ENCODE measurements at regions not wholly inside any gene's neighbourhood (a gene's known extent, or its start where the extent isn't known, plus 50 kb on each side); places are given as distances from the start of the nearest gene placed in this dataset.

GRCh38 chr5:116674881-116675625 lies 100.4 kb upstream of the SEMA6A start:
- ATAC-seq (no peak), FAIRE-seq (no peak), DNase-seq (ENCODE audit: low read depth in 1 of 2, low spot score in 1 of 2) (no peak)
- ChIA-PET CTCF (interaction anchor here (0.5 to 1.4 kb wide), 2 partner anchors 24 to 216 kb away, joined by 3 read pairs; no protein-coding TSS in a partner anchor), POLR2A (no interaction called here)
- H3K4me3 ChIP-seq, result no peak overlapping the region
- no peak overlapping the region for H3K27ac ChIP-seq
- WGBS (ENCODE audit: missing lambda C conversion rate), result 35% methylated on average over 6 of the region's 6 CpGs
- no peak for TF ChIP-seq E2F6 (IDR thresholded peaks at IDR 0.05; ENCODE audit: borderline replicate concordance, low read depth)
- H3K4me1 ChIP-seq, result no peaks in the 10 kb centered on the region
- no peak overlapping the region for H3K4me2 ChIP-seq
- H3K9me3 ChIP-seq, result no peaks in the 10 kb centered on the region

GRCh38 chr5:116673453-116673852 lies 98.8 kb upstream of the SEMA6A start:
- no peak overlapping the region for H3K27ac ChIP-seq
- no peaks in the 10 kb centered on the region for H3K9me3 ChIP-seq
- TF ChIP-seq ATOH8 (CRISPR knock-in tag; IDR thresholded peaks at IDR 0.05; ENCODE audit: low read depth), result no peak
- no peak for TF ChIP-seq E2F6 (IDR thresholded peaks at IDR 0.05; ENCODE audit: borderline replicate concordance, low read depth)
- TF ChIP-seq CHD2 (IDR thresholded peaks at IDR 0.05; ENCODE audit: low read length, partially characterized antibody), result no peak
- TF ChIP-seq PHF8 (IDR thresholded peaks at IDR 0.05; ENCODE audit: borderline replicate concordance, low read depth), result no peak
- TF ChIP-seq HOXB13 (CRISPR knock-in tag; IDR thresholded peaks at IDR 0.05; ENCODE audit: low read depth), result no peak
- TF ChIP-seq EHMT2 (IDR thresholded peaks at IDR 0.05; ENCODE audit: low read depth), result no peak
- no peak for TF ChIP-seq POLR2AphosphoS2 (conservative IDR thresholded peaks at IDR 0.05; ENCODE audit: low read length)
- TF ChIP-seq SMC3 (IDR thresholded peaks at IDR 0.05), result no peak
- TF ChIP-seq NPAS2 (CRISPR knock-in tag; IDR thresholded peaks at IDR 0.05; ENCODE audit: borderline replicate concordance), result no peak
- no peak for TF ChIP-seq CTCF (IDR thresholded peaks at IDR 0.05)
- no peak for TF ChIP-seq ZC3H11A (IDR thresholded peaks at IDR 0.05)
- TF ChIP-seq MAFK (IDR thresholded peaks at IDR 0.05; ENCODE audit: partially characterized antibody), result no peak
- no peak for TF ChIP-seq JUN (IDR thresholded peaks at IDR 0.05)
- TF ChIP-seq TP53 (CRISPR knock-in tag; IDR thresholded peaks at IDR 0.05), result no peak
- no peak for TF ChIP-seq CBX8 (IDR thresholded peaks at IDR 0.05)
- ChIA-PET POLR2A (no interaction called here), CTCF (interaction anchor here (1.4 kb wide), 1 partner anchor 22 kb away, joined by 3 read pairs; no protein-coding TSS in a partner anchor)
- no peaks in the 10 kb centered on the region for H3K4me1 ChIP-seq
- FAIRE-seq (no peak), DNase-seq (ENCODE audit: low read depth in 1 of 2, low spot score in 1 of 2) (no peak), ATAC-seq (no peak)
- 10% methylated on average over 2 of the region's 2 CpGs for WGBS (ENCODE audit: missing lambda C conversion rate)
- no peak overlapping the region for H3K4me3 ChIP-seq
- H3K4me2 ChIP-seq, result no peak overlapping the region

- no peak for ATAC-seq
- H3K4me2 ChIP-seq, result no peak overlapping the region
- H3K4me3 ChIP-seq, result no peak overlapping the region
- FAIRE-seq, result no peak
- H3K27ac ChIP-seq, result no peak overlapping the region
- H3K9me3 ChIP-seq, result no peaks in the 10 kb centered on the region
- POLR2A ChIA-PET, result no interaction called here
- no peaks in the 10 kb centered on the region for H3K4me1 ChIP-seq
- CTCF ChIA-PET, result interaction anchor here (0.7 to 0.8 kb wide), 2 partner anchors 9 to 56 kb away, joined by 3 read pairs; no protein-coding TSS in a partner anchor
- DNase-seq (ENCODE audit: low read depth in 1 of 2, low spot score in 1 of 2), result no peak
- TF ChIP-seq MAFK (IDR thresholded peaks at IDR 0.05; ENCODE audit: partially characterized antibody), result no peak
- TF ChIP-seq CHD2 (IDR thresholded peaks at IDR 0.05; ENCODE audit: low read length, partially characterized antibody), result no peak
- no peak for TF ChIP-seq MAX (IDR thresholded peaks at IDR 0.05)
- TF ChIP-seq PHF8 (IDR thresholded peaks at IDR 0.05; ENCODE audit: borderline replicate concordance, low read depth), result no peak
- no peak for TF ChIP-seq CTCF (IDR thresholded peaks at IDR 0.05)
- no peak for TF ChIP-seq KDM1A (IDR thresholded peaks at IDR 0.05; ENCODE audit: low read depth)
- no peak for TF ChIP-seq HES2 (IDR thresholded peaks at IDR 0.05)
- no peak for TF ChIP-seq MAZ (IDR thresholded peaks at IDR 0.05; ENCODE audit: borderline replicate concordance, low read depth, low read length)
- no peak for TF ChIP-seq SREBF2 (IDR thresholded peaks at IDR 0.05)
- no peak for TF ChIP-seq HMGXB4 (CRISPR knock-in tag; IDR thresholded peaks at IDR 0.05; ENCODE audit: borderline replicate concordance)
- TF ChIP-seq NR3C1 (IDR thresholded peaks at IDR 0.05), result no peak
These were observed 97.6 kb upstream of the SEMA6A start for GRCh38 chr5:116672203-116672602.
